ENCODE measurements at regions not wholly inside any gene's neighbourhood (a gene's known extent, or its start where the extent isn't known, plus 50 kb on each side); places are given as distances from the start of the nearest gene placed in this dataset.

DNA sequence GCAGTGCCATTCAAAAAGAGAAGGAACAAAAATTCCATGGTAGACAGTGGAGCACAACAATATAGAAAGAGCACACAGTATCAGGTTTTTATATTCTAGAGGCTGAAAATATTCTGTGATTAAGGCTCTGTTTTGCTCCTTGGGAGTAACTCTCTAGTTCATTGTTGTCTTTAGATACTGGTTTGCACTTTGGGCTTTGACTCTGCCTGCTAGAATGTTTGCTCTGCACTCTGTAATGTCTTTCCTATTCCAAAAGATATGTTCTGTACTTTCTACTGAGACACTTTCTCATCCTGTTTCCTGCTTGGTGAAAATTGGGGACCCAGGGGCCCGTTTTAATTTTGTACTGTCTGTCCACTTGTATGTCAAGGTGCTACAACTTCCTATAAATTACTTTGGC is 564.7 kb downstream of the BMP2 start:
- TF ChIP-seq, protein P1, sequence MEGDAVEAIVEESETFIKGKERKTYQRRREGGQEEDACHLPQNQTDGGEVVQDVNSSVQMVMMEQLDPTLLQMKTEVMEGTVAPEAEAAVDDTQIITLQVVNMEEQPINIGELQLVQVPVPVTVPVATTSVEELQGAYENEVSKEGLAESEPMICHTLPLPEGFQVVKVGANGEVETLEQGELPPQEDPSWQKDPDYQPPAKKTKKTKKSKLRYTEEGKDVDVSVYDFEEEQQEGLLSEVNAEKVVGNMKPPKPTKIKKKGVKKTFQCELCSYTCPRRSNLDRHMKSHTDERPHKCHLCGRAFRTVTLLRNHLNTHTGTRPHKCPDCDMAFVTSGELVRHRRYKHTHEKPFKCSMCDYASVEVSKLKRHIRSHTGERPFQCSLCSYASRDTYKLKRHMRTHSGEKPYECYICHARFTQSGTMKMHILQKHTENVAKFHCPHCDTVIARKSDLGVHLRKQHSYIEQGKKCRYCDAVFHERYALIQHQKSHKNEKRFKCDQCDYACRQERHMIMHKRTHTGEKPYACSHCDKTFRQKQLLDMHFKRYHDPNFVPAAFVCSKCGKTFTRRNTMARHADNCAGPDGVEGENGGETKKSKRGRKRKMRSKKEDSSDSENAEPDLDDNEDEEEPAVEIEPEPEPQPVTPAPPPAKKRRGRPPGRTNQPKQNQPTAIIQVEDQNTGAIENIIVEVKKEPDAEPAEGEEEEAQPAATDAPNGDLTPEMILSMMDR (IDR thresholded peaks at IDR 0.05) = no peak
- no peak for TF ChIP-seq POLR2A (IDR thresholded peaks at IDR 0.05)

Measured in Peyer's patch (tissue), 4 donors.